IPS-11a (cell line): ENCODE measurements at regions not wholly inside any gene's neighbourhood (a gene's known extent, or its start where the extent isn't known, plus 50 kb on each side); places are given as distances from the start of the nearest gene placed in this dataset.
"Not testable (repeated sequence)": the region's sequence is repeated elsewhere in the genome, so short reads cannot be mapped to it uniquely, and the experiment has no call there.

Experiments used
- H3K4me3 ChIP-seq: one replicate; pipeline ENCODE4 v1.5.1; 2013; ENCODE audit warnings: low read depth, low read length, control low read depth

DNA sequence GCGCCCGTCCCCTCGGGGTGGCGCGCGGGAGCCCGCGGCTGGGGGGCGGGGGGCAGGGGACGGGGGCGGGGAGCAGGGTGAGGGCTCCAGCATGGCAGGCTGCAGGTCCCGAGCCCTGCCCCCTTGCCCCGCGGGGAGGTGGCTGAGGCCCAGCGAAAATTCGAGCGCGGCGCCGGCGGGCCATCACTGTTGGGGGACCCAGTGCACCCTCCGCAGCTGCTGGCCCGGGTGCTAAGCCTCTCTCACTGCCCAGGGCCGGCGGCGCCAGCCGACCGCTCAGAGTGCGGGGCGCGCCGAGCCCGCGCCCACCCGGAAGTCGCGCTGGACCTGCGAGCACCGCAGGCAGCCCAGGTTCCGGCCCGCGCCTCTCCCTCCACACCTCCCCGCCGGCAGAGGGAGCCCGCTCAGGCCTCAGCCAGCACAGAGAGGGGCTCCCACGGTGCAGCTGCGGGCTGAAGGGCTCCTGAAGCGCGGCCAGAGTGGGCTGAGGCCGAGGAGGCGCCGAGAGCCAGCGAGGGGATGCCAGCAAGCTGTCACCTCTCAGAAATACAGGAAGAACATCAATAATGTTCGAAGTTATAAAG, 290.8 kb upstream of the PRSS16 start:
- peak overlapping the region; percentile 24 for H3K4me3 ChIP-seq

DNA sequence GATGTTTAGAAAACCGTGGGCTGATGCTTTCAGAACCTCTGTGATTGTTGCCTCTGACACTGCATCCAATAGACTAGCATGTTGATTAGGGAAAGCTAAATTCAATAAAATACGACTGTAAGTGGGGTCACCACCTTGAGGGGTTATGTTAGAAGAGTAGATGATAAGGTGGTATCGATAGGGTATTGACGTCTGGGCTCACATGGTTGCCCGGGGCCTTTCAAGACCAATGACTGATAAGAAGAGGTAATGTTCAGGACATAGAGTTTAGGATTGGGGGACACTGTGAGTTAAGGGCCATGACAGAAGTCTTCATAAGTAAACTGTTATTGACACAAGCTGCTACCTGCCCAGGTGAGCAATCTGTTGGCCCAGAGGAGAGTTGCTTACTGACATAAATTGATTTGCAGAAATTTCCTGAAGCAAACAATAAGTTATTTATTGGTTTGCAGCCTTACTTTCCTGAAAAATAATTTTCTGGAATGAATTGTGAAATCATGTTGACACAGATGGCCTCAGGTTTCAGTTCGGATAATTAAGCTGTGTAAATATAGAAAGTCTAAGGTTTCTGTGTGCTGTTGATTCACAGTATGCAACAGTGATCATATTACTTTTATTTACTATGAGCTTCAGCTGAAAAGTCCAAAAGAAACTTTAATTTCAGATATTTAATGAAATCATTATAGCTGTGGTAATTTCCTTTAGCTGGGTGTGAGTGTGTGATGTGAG, 289.9 kb upstream of the PRSS16 start:
- not testable (repeated sequence) for H3K4me3 ChIP-seq

- not testable (repeated sequence) for H3K4me3 ChIP-seq
Observed at GRCh38 chr6:26961236-26961635, 286.3 kb upstream of the PRSS16 start.

DNA sequence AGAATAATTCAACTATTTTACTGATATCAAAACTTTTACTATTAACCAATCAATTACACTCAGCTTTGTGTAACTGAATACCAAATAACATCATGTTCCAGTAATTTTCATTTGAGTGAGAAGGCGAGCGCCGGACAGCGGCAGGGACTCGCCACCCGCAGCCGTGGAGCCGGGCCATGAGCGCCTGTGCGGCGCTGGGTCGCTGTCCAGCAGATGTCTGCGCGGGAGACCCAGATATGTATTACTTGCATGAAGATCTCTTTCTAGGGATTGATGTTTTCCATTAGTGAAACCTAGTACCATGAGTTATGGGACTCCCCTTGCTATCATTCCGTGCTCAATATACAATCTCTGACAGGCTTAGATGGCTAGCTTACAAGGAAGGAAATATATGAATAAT, 245.1 kb upstream of the PRSS16 start:
- H3K4me3 ChIP-seq = no peak overlapping the region

- H3K4me3 ChIP-seq = no peak overlapping the region
Observed at GRCh38 chr6:27007020-27007419, 240.5 kb upstream of the PRSS16 start.

DNA sequence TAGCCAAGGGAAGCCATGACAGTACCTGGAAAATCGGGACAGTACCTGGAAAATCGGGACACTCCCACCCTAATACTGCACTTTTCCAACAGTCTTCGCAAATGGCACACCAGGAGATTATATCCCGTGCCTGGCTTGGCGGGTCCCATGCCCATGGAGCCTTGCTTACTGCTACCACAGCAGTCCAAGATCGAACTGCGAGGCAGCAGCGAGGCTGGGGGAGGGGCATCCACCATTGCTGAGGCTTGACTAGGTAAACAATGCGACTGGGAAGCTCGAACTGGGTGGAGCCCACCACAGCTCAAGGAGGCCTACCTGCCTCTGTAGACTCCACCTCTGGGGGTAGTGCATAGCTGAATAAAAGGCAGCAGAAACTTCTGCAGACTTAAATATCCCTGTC, 238.9 kb upstream of the PRSS16 start:
- H3K4me3 ChIP-seq = not testable (repeated sequence)

- not testable (repeated sequence) for H3K4me3 ChIP-seq
Observed at GRCh38 chr6:27014053-27014452, 233.4 kb upstream of the PRSS16 start.

- H3K4me3 ChIP-seq = no peak overlapping the region
Observed at GRCh38 chr6:27016689-27017088, 230.8 kb upstream of the PRSS16 start.

GRCh38 chr6:27018401-27018800, 229.1 kb upstream of the PRSS16 start:
- not testable (repeated sequence) for H3K4me3 ChIP-seq

DNA sequence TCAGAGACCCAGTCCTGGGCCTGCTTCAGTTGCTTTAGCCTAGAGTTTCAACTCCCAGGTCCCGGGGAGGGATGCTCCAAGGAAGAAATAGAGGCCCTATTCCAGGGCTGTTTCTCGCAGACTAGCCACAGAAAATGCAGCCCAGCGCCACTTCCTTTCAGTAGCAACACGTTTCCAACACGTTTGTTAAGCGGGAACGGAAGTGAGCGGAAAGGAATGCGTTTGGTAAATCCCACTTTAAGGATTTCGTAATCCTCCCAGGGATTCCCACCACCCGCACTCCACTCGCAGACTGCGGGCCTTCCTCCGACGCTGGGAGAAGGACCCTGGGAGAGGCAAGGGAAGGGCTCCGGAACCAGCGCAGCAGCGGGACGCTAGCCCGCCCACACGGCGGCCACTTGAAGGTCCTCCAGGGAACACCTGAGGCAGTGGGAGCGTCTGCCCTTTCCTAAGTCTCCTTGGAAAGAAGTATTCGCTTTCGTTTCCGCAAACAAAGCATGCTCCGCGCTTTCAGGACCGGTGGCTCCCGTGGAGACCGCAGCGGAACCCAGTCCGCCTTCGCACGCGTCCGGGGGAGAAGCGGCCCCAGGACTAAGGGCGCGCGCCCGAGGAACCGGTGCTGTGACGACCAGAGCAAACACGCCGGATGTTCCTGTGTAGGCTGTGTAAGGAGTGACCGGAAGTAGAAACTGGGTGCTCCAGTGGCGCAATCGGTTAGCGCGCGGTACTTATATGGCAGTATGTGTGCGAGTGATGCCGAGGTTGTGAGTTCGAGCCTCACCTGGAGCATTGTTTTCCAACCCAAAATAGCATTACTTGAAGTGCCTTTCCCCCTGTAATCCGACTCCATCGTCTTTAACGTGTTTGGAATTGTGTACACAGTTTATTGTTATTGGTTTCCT, 227.6 kb upstream of the PRSS16 start:
- peak overlapping the region; percentile 64 for H3K4me3 ChIP-seq

DNA sequence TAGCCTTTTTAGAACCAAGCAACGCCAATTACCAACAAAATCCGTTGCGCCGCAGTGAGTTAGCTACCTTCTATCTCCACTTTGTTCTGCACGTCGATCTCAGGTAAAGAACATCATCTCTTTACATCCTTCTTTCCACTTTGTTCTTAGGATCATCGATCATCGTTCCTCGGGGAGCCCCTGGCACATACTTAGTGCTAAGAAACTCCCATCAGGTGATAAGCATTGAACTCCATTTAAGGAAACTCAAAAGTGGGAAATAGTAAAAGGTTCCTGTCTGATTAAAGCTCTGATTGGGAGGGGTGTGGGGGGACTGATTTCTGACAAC, 227.0 kb upstream of the PRSS16 start:
- H3K4me3 ChIP-seq = peak overlapping the region; percentile 64

GRCh38 chr6:27023664-27024063, 223.8 kb upstream of the PRSS16 start:
- H3K4me3 ChIP-seq = no peak overlapping the region

DNA sequence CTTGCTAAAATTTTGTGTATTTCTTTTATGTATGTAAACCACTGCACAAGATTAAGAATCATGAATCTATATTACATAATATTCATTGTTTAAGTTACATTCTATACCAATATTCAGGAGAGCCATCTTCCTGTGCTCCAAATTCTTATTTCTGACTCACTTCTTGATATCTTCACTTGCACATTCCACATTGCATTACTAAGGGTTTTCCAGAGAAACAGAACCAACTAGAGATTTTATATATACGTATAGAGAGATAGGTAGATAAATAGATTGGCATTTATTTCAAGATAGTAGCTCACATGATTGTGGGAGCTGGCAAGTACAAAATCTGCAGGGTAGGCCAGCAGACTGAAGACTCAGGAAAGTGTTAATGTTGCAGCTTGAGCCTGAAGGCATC, 222.2 kb upstream of the PRSS16 start:
- H3K4me3 ChIP-seq = no peak overlapping the region

DNA sequence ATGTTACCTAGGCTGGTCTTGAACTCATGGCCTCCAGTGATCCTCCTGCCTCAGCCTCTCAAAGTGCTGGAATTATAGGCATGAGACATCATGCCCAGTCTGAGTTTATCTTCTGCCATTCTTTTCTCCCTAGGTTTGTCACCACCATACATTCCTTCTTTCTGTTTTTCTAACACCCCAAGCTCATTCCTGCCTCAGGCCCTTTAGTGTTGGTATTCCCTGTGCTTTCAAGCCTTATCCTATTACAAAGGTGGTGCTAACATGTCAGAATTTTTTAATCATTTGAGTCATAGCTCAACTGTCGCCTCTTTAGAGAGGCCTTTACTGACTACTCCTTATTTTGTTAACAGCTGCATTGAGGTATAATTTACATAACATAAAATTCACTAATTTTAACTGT, 221.1 kb upstream of the PRSS16 start:
- no peak overlapping the region for H3K4me3 ChIP-seq

DNA sequence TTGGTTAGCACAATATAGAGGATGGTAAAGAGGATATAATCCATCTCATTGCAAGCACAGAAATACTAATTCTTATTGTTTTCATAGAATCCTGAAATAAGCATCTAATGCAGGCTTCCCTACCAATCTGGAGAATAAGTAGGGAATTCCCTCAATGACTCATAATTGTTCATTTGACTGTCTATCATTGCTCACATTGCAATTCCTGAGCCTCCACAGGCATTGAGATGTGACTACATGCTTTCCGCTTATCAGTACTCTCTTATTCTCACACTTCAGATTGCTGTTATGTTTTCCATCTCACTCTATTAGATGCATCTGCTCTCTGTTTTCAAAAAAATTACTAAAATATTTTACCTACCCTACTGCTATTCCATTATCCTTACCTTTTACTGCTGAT, 216.2 kb upstream of the PRSS16 start:
- no peak overlapping the region for H3K4me3 ChIP-seq

GRCh38 chr6:27038498-27038897, 209.0 kb upstream of the PRSS16 start:
- H3K4me3 ChIP-seq = no peak overlapping the region

DNA sequence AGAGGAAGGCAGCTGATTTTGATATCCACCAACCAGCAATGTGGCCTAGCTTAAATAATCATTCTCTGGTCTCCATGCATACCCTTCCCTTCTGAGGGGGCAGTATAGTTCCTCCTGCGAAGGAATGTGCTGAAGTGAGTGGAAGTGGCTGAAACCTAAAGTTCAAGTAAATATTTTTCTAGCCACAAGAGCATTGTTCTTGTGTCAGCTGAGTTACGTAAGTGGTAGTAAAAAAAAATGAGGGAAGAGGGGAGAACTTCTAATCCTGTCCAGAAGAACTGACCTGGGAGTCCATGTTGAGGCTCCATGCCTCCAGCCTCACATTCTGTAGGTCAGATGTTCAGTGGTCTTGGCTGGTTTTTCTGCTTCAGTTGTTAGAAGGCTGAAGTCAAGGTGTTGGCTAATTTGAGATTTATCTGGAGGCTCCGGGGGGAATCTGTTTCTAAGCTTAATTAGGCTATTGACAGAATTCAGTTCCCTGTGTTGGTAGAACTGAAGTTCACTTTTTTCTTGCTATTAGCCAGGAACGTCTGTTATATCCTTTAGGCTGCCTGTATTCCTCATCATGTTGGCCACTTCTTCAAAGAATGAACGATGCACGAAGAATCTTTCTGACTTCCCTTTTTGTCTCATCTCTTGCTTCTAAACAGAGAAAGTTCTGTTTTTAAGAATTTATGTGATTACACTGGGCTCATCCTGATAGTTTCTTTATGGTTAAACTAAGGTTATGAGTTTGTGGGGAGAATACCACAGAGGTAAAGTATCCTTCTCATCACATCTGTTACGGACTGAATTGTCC, 207.1 kb upstream of the PRSS16 start:
- H3K4me3 ChIP-seq = no peak overlapping the region

DNA sequence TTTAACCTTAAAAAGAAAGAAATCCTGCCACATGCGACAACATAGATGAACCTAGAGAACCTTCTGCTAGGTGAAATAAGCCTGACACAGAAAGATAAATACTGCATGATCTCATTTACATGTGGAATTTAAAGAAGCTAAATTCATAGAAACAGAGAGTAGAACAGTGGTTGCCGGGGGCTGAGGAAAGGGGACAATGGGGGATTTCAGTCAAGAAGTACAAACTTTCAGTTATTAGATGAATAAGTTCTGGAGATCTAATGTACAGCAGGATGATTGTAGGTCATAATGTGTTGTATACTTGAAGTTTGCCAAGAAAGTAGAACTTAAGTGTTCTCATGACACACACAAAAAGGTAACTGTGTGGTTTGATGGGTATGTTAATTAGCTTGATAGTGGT, 204.3 kb upstream of the PRSS16 start:
- H3K4me3 ChIP-seq = no peak overlapping the region

DNA sequence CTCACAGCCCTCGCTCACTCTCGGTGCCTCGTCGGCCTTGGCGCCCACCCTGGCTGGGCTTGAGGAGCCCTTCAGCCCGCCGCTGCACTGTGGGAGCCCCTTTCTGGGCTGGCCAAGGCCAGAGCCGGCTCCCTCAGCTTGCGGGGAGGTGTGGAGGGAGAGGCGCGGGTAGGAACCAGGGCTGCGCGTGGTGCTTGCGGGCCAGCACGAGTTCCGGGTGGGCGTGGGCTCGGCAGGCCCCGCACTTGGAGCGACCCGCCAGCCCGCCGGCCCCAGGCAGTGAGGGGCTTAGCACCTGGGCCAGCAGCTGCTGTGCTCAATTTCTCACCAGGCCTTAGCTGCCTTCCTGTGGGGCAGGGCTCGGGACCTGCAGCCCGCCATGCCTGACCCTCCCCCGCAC, 202.4 kb upstream of the PRSS16 start:
- H3K4me3 ChIP-seq = not testable (repeated sequence)

- H3K4me3 ChIP-seq = not testable (repeated sequence)
Observed at GRCh38 chr6:27047725-27048124, 199.8 kb upstream of the PRSS16 start.
